BE2C (cell line): ENCODE measurements at regions not wholly inside any gene's neighbourhood (a gene's known extent, or its start where the extent isn't known, plus 50 kb on each side); places are given as distances from the start of the nearest gene placed in this dataset.

Experiments
- DNase-seq: peaks from one replicate; pipeline ENCODE4 v3.0.0-alpha.2; 2020
- H3K27me3 ChIP-seq: fragments of 250-450 bp; sonication (Bioruptor Pico); 2 replicates; pipeline ENCODE4 v1.5.1; 2020; ENCODE audit warnings: mild to moderate bottlenecking
- H3K36me3 ChIP-seq: fragments of 250-450 bp; sonication (Bioruptor Pico); 2 replicates; pipeline ENCODE4 v1.5.1; 2020; ENCODE audit warnings: mild to moderate bottlenecking
- H3K4me1 ChIP-seq: fragments of 250-450 bp; sonication (Bioruptor Pico); 2 replicates; pipeline ENCODE4 v1.5.1; 2020
- H3K4me3 ChIP-seq: 2 replicates; pipeline ENCODE4 v1.5.1; 2011; ENCODE audit warnings: low read depth, low read length
- H3K9me3 ChIP-seq: fragments of 250-450 bp; sonication (Bioruptor Pico); 2 replicates; pipeline ENCODE4 v1.5.1; 2020
- CTCF ChIP-seq: IDR thresholded peaks from 2 replicates; pipeline ENCODE4 v1.5.1; 2012; ENCODE audit warnings: mild to moderate bottlenecking, low read depth, low read length

DNA sequence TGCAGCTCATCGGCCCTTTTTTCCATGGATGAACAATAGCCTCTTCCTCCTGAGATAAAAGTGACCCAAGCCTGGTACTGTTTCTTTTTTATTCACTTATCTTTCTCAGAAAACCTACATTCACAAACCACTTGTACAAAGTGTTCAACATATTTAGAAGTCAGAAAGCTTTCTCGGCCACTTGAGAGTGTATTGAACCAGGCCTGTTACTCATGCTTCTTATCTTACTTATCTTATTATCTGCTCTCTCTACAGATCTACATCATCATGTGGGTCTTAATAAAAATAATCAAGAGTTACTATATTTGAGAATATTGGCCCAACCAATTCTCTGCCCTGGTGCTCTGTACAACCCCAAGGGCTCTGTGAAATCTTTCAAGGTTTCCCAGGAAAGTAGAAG is 242.1 kb downstream of the MREG start:
- H3K9me3 ChIP-seq: no peaks in the 10 kb centered on the region; the same call in 1 of the 2 replicates
- H3K4me1 ChIP-seq: no peaks in the 10 kb centered on the region
- H3K4me3 ChIP-seq: no peak overlapping the region
- TF ChIP-seq CTCF: no peak
- no peaks in the 10 kb centered on the region for H3K36me3 ChIP-seq
- no peak for DNase-seq
- no peaks in the 10 kb centered on the region for H3K27me3 ChIP-seq

DNA sequence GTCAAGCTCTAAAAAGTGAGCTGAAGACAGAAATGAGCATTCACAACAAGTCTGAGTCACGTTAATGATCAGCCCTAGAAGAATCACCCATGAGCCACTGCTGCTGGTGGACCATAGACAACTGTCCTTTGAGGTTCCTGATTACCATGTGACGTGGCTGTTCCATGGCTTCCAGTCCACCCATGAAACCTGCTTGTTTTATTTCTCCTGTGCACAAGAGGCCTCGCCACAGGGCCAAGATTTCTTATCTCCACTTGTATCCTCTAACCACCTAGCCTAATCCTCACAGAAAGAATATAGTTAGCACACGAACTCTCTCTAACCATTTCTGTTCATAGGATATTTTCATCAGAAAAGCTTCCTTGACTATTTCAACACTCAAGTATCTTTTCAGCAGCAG is 242.7 kb downstream of the MREG start:
- Histone ChIP-seq H3K4me1 (peaks cover 4% of the 10 kb centered on the region), H3K27me3 (no peaks in the 10 kb centered on the region), H3K4me3 (no peak overlapping the region), H3K36me3 (no peaks in the 10 kb centered on the region), H3K9me3 (no peaks in the 10 kb centered on the region; the same call in 1 of the 2 replicates)
- no peak for TF ChIP-seq CTCF
- DNase-seq: no peak

- Histone ChIP-seq H3K9me3 (no peaks in the 10 kb centered on the region; the same call in 1 of the 2 replicates), H3K27me3 (no peaks in the 10 kb centered on the region), H3K4me3 (no peak overlapping the region), H3K36me3 (no peaks in the 10 kb centered on the region), H3K4me1 (peaks cover 11% of the 10 kb centered on the region)
- no peak for DNase-seq
- no peak for TF ChIP-seq CTCF
These were observed 244.1 kb downstream of the MREG start for GRCh38 chr2:215769246-215769645.

DNA sequence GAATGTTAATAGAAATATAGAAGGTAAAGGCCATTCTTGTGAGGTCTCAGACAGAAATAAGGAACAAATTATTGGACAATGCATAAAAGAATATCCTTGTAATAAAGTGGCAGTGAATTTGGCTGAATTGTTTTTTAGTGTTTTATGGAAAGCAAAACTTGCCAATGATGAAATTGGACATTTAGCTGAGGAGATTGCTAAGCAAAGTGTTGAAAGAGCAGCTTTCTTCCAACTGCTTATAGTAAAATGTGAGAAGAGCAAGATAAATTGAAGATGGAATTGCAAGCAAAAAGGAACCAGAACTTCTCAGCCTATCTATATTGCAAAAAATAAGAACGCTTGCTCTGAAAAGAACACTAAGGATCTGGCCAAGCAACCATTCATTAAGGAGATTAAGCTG is 245.7 kb downstream of the MREG start:
- Histone ChIP-seq H3K36me3 (no peaks in the 10 kb centered on the region), H3K9me3 (no peaks in the 10 kb centered on the region; the same call in 1 of the 2 replicates), H3K27me3 (no peaks in the 10 kb centered on the region), H3K4me3 (no peak overlapping the region), H3K4me1 (peaks cover 11% of the 10 kb centered on the region)
- no peak for TF ChIP-seq CTCF
- DNase-seq: no peak

DNA sequence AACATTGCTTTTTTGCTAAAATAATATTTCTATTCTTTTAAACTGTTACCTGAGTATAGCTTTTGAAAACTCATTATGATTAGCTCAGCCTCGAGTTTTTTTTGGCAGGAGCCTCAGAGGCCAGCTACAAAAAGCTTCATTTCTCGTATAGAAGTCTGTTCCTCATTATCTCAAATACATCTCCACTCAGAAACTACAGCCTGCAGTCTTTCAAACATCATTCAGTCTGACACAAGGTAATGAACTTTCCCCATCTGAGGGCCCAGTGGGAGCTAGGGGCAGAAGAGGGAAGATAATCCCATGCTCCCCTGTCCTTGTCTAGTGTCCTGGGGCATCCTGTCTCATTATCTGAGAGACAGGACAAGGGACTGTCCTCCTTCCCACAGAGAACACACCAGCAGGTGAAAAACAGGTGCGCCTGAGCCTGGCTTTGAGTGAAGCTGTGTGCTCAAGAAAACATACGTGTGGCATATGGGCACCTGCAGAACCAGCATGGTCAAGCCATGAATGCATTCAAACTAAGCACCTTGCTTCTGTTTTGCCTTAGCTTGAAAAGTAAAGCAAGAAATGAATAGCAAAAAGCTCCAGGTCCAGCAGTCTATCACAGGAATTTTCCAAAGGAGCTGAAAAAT is 247.5 kb downstream of the MREG start:
- Histone ChIP-seq H3K9me3 (no peaks in the 10 kb centered on the region; the same call in 1 of the 2 replicates), H3K27me3 (no peaks in the 10 kb centered on the region), H3K4me1 (peaks cover 11% of the 10 kb centered on the region), H3K36me3 (no peaks in the 10 kb centered on the region), H3K4me3 (no peak overlapping the region)
- peak; percentile 50 for DNase-seq
- no peak for TF ChIP-seq CTCF

- Histone ChIP-seq H3K4me1 (peaks cover 11% of the 10 kb centered on the region), H3K27me3 (no peaks in the 10 kb centered on the region), H3K36me3 (no peaks in the 10 kb centered on the region), H3K9me3 (no peaks in the 10 kb centered on the region), H3K4me3 (no peak overlapping the region)
- no peak for TF ChIP-seq CTCF
- DNase-seq: no peak
These were observed 248.8 kb downstream of the MREG start for GRCh38 chr2:215764441-215765048.
